Liver (tissue), 8 donors: ENCODE measurements at regions not wholly inside any gene's neighbourhood (a gene's known extent, or its start where the extent isn't known, plus 50 kb on each side); places are given as distances from the start of the nearest gene placed in this dataset.

Source experiments
- DNase-seq: peaks from one replicate; pipeline ENCODE4 v3.0.0-alpha.2; 2017; ENCODE audit warnings: low spot score
- H3K27ac ChIP-seq, 2 donors: one replicate each; pipeline ENCODE4 v1.7.0; 2013; ENCODE audit warnings: inconsistent platforms in 2 of 2, low read length in 2 of 2, control low read depth in 1 of 2, low read depth in 1 of 2, mild to moderate bottlenecking in 1 of 2
- H3K27me3 ChIP-seq, 4 donors: one replicate each; pipeline versions ENCODE4 v1.6.1 to v1.7.0; 2013; ENCODE audit warnings: low read length in 3 of 4, inconsistent platforms in 1 of 4, mild to moderate bottlenecking in 1 of 4, moderate library complexity in 1 of 4; ENCODE audit not compliant: control insufficient read depth in 4 of 4, insufficient read depth in 4 of 4
- H3K36me3 ChIP-seq, 4 donors: one replicate each; pipeline versions ENCODE4 v1.6.1 to v1.7.0; 2013; ENCODE audit warnings: low read length in 3 of 4, mild to moderate bottlenecking in 3 of 4, low read depth in 1 of 4, moderate library complexity in 1 of 4; ENCODE audit not compliant: control insufficient read depth in 4 of 4, insufficient read depth in 3 of 4
- H3K4me1 ChIP-seq, 4 donors: one replicate each; pipeline versions ENCODE4 v1.6.1 to v1.7.0; 2013; ENCODE audit warnings: low read length in 3 of 4, mild to moderate bottlenecking in 3 of 4, moderate library complexity in 1 of 4; ENCODE audit not compliant: control insufficient read depth in 4 of 4, insufficient read depth in 4 of 4
- H3K4me3 ChIP-seq, 3 donors: one replicate each; pipeline versions ENCODE4 v1.6.1 to v1.7.0; 2013; ENCODE audit warnings: low read length in 3 of 3, control low read depth in 1 of 3, low read depth in 1 of 3, mild to moderate bottlenecking in 1 of 3
- H3K9ac ChIP-seq, 2 donors: one replicate each; pipeline ENCODE4 v1.7.0; 2013; ENCODE audit warnings: low read length in 2 of 2, mild to moderate bottlenecking in 2 of 2, moderate library complexity in 2 of 2, control low read depth in 1 of 2, low read depth in 1 of 2
- H3K9me3 ChIP-seq, 4 donors: one replicate each; pipeline versions ENCODE4 v1.6.1 to v1.7.0; 2013; ENCODE audit warnings: low read length in 3 of 4; ENCODE audit not compliant: control insufficient read depth in 4 of 4
- EGR1 ChIP-seq, 2 donors: IDR thresholded peaks; 2 replicates each; pipeline ENCODE4 v1.6.1; 2016 to 2018; ENCODE audit warnings: antibody characterized with exemption in 2 of 2, low read depth in 2 of 2
- FOXA1 ChIP-seq: IDR thresholded peaks from 2 replicates; pipeline ENCODE4 v1.6.1; 2016; ENCODE audit warnings: antibody characterized with exemption
- FOXA2 ChIP-seq: IDR thresholded peaks from 2 replicates; pipeline ENCODE4 v1.6.1; 2016; ENCODE audit warnings: antibody characterized with exemption
- GABPA ChIP-seq, 2 donors: IDR thresholded peaks in 1 of 2; conservative IDR thresholded peaks in 1 of 2; 2 replicates each; pipeline ENCODE4 v1.6.1; 2016; ENCODE audit warnings: antibody characterized with exemption in 2 of 2, mild to moderate bottlenecking in 1 of 2, moderate library complexity in 1 of 2
- HNF4A ChIP-seq, 2 donors: conservative IDR thresholded peaks; 2 replicates each; pipeline ENCODE4 v1.6.1; 2016; ENCODE audit warnings: antibody characterized with exemption in 2 of 2, mild to moderate bottlenecking in 2 of 2
- HNF4G ChIP-seq: IDR thresholded peaks from 2 replicates; pipeline ENCODE4 v1.6.1; 2016; ENCODE audit warnings: antibody characterized with exemption
- JUND ChIP-seq, 2 donors: IDR thresholded peaks; 2 replicates each; pipeline ENCODE4 v1.6.1; 2016; ENCODE audit warnings: antibody characterized with exemption in 2 of 2
- NR2F2 ChIP-seq: IDR thresholded peaks from 2 replicates; pipeline ENCODE4 v1.6.1; 2016; ENCODE audit warnings: antibody characterized with exemption
- RAD21 ChIP-seq, 2 donors: IDR thresholded peaks; 2 replicates each; pipeline ENCODE4 v1.6.1; 2016; ENCODE audit warnings: antibody characterized with exemption in 2 of 2, mild to moderate bottlenecking in 2 of 2
- RXRA ChIP-seq, 2 donors: IDR thresholded peaks; 2 replicates each; pipeline ENCODE4 v1.6.1; 2017 to 2018; ENCODE audit warnings: antibody characterized with exemption in 2 of 2, mild to moderate bottlenecking in 1 of 2
- SP1 ChIP-seq: IDR thresholded peaks from 2 replicates; pipeline ENCODE4 v1.6.1; 2018; ENCODE audit warnings: antibody characterized with exemption, mild to moderate bottlenecking
- TAF1 ChIP-seq: conservative IDR thresholded peaks from 2 replicates; pipeline ENCODE4 v1.6.1; 2016; ENCODE audit warnings: antibody characterized with exemption, mild to moderate bottlenecking
- YY1 ChIP-seq: IDR thresholded peaks from 2 replicates; pipeline ENCODE4 v1.6.1; 2016; ENCODE audit warnings: antibody characterized with exemption, mild to moderate bottlenecking
- WGBS: extraction: QIAGEN DNeasy Blood & Tissue Kit; methylation state at CpG from one replicate; pipeline ENCODE4 v1.1.7; 2013; 5-methylcytosine and 5-hydroxymethylcytosine counted together
- TF ChIP-seq, protein P1 (sequence below): IDR thresholded peaks from 2 replicates; pipeline ENCODE4 v1.6.1; 2016; ENCODE audit warnings: antibody characterized with exemption
- TF ChIP-seq, protein P2 (sequence below): IDR thresholded peaks from 2 replicates; pipeline ENCODE4 v1.6.1; 2016; ENCODE audit warnings: antibody characterized with exemption, mild to moderate bottlenecking
- TF ChIP-seq, protein P3 (sequence below): fragments of 150-350 bp; IDR thresholded peaks from 2 replicates; pipeline ENCODE4 v1.5.1; 2017; ENCODE audit warnings: improper control_type of control experiment, low read depth, low read length; ENCODE audit not compliant: missing input control
- TF ChIP-seq, protein P4 (sequence below): IDR thresholded peaks from 2 replicates; pipeline ENCODE4 v1.6.1; 2016; ENCODE audit warnings: antibody characterized with exemption
- TF ChIP-seq, protein P5 (sequence below): IDR thresholded peaks from 2 replicates; pipeline ENCODE4 v1.6.1; 2016; ENCODE audit warnings: antibody characterized with exemption
- donor health status: healthy.
- donor health status: healthy.
- donor health status: healthy.
- donor health status: healthy.
- donor health status: healthy.

DNA sequence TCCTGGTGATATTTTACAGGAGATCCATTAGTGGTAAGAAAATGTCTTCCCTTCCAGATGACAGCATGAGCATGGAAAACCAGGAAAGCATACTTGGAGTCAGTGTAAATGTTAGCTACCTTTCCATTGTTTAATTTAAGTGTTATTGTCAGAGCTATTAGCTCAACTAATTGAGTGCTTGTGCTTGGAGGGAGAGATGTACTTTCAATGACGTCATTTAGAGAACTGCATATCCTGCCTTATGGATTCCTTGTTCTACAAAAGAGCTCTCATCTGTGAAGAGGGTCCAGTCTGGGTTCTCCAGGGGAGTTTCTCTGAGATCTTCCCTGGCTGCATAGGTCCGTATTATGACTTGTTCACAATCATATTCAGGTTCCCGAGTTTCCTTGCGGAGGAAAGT lies 687.2 kb downstream of the TBL1XR1 start:
- Histone ChIP-seq H3K4me3 (no peak overlapping the region), H3K36me3 (no peaks in the 10 kb centered on the region), H3K27ac (no peak overlapping the region), H3K27me3 (peaks cover 0 to 2% (median 0%) of the 10 kb centered on the region in 4 donors), H3K9me3 (peaks cover 13 to 35% (median 26%) of the 10 kb centered on the region in 4 donors), H3K9ac (no peak overlapping the region), H3K4me1 (no peaks in the 10 kb centered on the region)
- WGBS = 80% methylated on average over 4 of the region's 4 CpGs
- no peak for DNase-seq
- TF ChIP-seq, protein P1, sequence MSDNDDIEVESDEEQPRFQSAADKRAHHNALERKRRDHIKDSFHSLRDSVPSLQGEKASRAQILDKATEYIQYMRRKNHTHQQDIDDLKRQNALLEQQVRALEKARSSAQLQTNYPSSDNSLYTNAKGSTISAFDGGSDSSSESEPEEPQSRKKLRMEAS = no peak
- TF ChIP-seq, protein P2, sequence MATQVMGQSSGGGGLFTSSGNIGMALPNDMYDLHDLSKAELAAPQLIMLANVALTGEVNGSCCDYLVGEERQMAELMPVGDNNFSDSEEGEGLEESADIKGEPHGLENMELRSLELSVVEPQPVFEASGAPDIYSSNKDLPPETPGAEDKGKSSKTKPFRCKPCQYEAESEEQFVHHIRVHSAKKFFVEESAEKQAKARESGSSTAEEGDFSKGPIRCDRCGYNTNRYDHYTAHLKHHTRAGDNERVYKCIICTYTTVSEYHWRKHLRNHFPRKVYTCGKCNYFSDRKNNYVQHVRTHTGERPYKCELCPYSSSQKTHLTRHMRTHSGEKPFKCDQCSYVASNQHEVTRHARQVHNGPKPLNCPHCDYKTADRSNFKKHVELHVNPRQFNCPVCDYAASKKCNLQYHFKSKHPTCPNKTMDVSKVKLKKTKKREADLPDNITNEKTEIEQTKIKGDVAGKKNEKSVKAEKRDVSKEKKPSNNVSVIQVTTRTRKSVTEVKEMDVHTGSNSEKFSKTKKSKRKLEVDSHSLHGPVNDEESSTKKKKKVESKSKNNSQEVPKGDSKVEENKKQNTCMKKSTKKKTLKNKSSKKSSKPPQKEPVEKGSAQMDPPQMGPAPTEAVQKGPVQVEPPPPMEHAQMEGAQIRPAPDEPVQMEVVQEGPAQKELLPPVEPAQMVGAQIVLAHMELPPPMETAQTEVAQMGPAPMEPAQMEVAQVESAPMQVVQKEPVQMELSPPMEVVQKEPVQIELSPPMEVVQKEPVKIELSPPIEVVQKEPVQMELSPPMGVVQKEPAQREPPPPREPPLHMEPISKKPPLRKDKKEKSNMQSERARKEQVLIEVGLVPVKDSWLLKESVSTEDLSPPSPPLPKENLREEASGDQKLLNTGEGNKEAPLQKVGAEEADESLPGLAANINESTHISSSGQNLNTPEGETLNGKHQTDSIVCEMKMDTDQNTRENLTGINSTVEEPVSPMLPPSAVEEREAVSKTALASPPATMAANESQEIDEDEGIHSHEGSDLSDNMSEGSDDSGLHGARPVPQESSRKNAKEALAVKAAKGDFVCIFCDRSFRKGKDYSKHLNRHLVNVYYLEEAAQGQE = no peak

DNA sequence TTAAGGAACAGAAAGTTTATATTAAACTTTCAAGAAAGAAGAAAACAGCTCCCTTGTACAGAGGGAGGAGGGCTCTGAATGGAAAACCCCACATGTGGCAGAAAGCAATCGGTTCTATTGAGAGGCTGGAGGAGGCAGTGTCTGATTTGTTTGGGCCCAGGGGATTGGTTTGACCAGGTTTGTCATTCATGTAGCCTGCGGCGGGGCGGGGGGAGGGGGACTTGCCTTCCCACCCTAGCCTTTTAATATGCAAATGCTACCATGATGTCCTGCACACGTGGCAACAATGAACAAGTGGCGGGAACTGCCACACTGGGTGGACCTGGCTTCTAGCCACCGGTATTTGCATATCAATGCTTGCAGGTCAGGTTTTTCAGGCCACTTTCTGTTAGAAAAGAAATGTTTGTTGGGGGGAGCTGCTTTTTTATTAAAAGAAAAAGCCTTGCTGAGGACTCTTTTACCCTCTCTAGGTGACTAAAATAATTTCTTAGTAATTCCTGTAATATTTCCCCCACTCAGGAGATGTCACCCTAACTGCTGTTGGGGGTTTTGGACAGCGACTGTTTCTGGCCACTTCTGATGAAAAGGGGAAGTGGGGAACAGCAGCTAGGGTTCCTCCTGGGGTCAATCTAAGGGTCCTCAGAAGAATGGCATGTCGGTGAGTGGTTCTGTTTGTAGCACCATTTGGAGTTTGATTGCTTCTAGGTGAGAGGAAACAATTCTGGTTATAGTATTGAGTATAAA lies 691.2 kb downstream of the TBL1XR1 start:
- Histone ChIP-seq H3K4me3 (no peak overlapping the region), H3K27ac (no peak overlapping the region), H3K9me3 (peaks cover 0 to 3% (median under 1%) of the 10 kb centered on the region in 4 donors), H3K9ac (no peak overlapping the region), H3K36me3 (no peaks in the 10 kb centered on the region), H3K4me1 (no peaks in the 10 kb centered on the region), H3K27me3 (peaks cover 0 to 2% (median 0%) of the 10 kb centered on the region in 4 donors)
- no peak for DNase-seq
- 69% methylated on average over 9 of the region's 9 CpGs for WGBS
- TF ChIP-seq FOXA1 (no peak), TAF1 (no peak), HNF4A (conservative IDR thresholded peaks at IDR 0.05) (no peak), JUND (IDR thresholded peaks at IDR 0.05) (no peak), SP1 (no peak), NR2F2 (no peak), RXRA (IDR thresholded peaks at IDR 0.05) (no peak), EGR1 (IDR thresholded peaks at IDR 0.05; ENCODE audit: low read depth in 2 of 2) (no peak), FOXA2 (no peak), HNF4G (no peak), YY1 (no peak), RAD21 (IDR thresholded peaks at IDR 0.05) (no peak), GABPA (IDR thresholded peaks at IDR 0.05 in 1 of 2, conservative IDR thresholded peaks at IDR 0.05 in 1 of 2) (no peak)
- TF ChIP-seq, protein P3, sequence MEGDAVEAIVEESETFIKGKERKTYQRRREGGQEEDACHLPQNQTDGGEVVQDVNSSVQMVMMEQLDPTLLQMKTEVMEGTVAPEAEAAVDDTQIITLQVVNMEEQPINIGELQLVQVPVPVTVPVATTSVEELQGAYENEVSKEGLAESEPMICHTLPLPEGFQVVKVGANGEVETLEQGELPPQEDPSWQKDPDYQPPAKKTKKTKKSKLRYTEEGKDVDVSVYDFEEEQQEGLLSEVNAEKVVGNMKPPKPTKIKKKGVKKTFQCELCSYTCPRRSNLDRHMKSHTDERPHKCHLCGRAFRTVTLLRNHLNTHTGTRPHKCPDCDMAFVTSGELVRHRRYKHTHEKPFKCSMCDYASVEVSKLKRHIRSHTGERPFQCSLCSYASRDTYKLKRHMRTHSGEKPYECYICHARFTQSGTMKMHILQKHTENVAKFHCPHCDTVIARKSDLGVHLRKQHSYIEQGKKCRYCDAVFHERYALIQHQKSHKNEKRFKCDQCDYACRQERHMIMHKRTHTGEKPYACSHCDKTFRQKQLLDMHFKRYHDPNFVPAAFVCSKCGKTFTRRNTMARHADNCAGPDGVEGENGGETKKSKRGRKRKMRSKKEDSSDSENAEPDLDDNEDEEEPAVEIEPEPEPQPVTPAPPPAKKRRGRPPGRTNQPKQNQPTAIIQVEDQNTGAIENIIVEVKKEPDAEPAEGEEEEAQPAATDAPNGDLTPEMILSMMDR = no peak
- TF ChIP-seq, protein P4, sequence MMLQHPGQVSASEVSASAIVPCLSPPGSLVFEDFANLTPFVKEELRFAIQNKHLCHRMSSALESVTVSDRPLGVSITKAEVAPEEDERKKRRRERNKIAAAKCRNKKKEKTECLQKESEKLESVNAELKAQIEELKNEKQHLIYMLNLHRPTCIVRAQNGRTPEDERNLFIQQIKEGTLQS = no peak
- TF ChIP-seq, protein P2 = no peak
- TF ChIP-seq, protein P5, sequence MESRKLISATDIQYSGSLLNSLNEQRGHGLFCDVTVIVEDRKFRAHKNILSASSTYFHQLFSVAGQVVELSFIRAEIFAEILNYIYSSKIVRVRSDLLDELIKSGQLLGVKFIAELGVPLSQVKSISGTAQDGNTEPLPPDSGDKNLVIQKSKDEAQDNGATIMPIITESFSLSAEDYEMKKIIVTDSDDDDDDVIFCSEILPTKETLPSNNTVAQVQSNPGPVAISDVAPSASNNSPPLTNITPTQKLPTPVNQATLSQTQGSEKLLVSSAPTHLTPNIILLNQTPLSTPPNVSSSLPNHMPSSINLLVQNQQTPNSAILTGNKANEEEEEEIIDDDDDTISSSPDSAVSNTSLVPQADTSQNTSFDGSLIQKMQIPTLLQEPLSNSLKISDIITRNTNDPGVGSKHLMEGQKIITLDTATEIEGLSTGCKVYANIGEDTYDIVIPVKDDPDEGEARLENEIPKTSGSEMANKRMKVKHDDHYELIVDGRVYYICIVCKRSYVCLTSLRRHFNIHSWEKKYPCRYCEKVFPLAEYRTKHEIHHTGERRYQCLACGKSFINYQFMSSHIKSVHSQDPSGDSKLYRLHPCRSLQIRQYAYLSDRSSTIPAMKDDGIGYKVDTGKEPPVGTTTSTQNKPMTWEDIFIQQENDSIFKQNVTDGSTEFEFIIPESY = no peak
- TF ChIP-seq, protein P1 = no peak
